SH-SY5Y (cell line): ENCODE measurements at regions not wholly inside any gene's neighbourhood (a gene's known extent, or its start where the extent isn't known, plus 50 kb on each side); places are given as distances from the start of the nearest gene placed in this dataset.

ENCODE experiments used
- GATA2 ChIP-seq: IDR thresholded peaks from 2 replicates; pipeline ENCODE4 v1.6.1; 2011; ENCODE audit warnings: mild to moderate bottlenecking, low read depth, low read length
- GATA3 ChIP-seq: IDR thresholded peaks from 2 replicates; pipeline ENCODE4 v1.6.1; 2011; ENCODE audit warnings: low read depth, mild to moderate bottlenecking, low read length, moderate library complexity

- TF ChIP-seq GATA2 (no peak), GATA3 (no peak)
Observed at GRCh38 chr6:119428633-119429032, 79.1 kb upstream of the MAN1A1 start.
